ENCODE measurements at regions not wholly inside any gene's neighbourhood (a gene's known extent, or its start where the extent isn't known, plus 50 kb on each side); places are given as distances from the start of the nearest gene placed in this dataset.

DNA sequence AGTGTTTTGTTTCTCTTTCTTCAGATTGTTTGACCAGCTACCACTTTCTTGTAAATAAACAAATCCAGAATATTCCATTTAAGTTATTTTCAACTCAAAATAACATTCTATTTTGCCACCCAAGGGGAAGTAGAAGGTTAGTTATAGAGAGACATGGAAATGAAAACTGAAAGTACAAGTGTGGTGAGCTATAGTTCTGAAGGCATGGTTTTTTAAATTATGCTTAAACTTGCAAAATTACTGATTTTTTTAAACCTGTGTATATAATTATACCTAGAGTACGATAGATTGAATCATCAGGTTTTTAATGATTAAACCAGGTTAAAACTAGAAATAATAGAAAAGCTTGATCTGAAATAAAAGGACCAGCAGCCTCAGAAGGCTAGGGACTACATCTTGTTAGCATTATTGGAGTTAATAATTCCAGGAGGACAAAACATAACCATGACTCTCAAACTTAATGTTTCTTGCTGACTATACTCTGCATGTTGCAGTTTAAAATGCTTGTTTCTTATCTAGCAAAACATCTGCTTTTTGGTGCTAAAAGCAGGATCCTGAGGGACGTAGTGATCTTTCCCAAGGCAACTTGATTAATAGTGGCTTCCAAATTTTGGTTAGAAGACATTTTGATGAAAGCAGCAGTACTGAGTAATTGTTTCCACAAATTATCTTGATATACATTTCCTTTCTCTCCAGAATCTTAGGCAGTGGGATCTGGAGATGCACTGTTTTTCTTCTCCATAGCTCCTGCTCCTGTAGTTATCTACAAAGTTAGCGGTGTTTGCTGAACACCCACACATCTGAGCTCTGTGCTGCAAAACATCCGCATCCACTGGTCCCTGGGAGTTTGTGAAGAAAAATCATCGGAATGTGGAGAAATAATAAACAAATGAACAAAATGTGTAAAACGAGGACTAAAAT, 327.2 kb upstream of the PKDCC start:
- TF ChIP-seq, protein P1, sequence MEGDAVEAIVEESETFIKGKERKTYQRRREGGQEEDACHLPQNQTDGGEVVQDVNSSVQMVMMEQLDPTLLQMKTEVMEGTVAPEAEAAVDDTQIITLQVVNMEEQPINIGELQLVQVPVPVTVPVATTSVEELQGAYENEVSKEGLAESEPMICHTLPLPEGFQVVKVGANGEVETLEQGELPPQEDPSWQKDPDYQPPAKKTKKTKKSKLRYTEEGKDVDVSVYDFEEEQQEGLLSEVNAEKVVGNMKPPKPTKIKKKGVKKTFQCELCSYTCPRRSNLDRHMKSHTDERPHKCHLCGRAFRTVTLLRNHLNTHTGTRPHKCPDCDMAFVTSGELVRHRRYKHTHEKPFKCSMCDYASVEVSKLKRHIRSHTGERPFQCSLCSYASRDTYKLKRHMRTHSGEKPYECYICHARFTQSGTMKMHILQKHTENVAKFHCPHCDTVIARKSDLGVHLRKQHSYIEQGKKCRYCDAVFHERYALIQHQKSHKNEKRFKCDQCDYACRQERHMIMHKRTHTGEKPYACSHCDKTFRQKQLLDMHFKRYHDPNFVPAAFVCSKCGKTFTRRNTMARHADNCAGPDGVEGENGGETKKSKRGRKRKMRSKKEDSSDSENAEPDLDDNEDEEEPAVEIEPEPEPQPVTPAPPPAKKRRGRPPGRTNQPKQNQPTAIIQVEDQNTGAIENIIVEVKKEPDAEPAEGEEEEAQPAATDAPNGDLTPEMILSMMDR (conservative IDR thresholded peaks at IDR 0.05), result no peak
- no peak for TF ChIP-seq ZFX (IDR thresholded peaks at IDR 0.05)
- no peak overlapping the region for H3K27ac ChIP-seq

DNA sequence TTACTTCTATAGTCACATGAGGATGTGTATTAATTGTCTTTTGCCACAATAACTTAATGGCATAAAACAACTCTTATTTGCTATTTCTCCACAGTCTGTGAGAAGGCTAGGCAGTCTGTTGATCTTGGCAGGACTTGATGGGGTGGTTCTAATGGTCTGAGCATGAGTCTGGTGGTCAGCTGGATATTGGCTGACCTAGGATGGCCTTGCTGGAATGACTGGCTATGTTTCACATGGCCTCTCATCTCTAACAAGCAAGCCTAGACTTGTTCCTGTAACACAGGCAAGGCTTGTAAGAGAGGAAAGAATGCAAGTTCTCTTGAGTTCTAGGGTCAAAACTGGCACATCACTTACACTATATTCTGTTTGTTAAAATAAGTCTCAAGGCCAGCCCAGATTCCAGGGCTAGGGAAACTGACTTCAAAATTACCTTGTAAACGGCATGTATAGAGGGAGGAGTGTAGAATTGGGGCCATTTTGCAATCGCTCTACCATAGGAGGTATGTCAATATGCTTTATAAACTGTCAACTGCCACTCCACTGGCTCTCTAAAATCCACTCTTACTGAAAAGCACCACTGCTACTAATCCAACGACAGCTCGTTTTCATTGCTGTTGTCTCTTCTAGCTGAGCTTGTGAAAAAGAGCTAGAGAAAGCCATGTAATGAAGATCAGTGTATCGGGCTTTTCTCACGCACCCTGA, 325.0 kb upstream of the PKDCC start:
- no peak overlapping the region for H3K27ac ChIP-seq
- TF ChIP-seq, protein P1 (conservative IDR thresholded peaks at IDR 0.05), result no peak
- no peak for TF ChIP-seq ZFX (IDR thresholded peaks at IDR 0.05)

DNA sequence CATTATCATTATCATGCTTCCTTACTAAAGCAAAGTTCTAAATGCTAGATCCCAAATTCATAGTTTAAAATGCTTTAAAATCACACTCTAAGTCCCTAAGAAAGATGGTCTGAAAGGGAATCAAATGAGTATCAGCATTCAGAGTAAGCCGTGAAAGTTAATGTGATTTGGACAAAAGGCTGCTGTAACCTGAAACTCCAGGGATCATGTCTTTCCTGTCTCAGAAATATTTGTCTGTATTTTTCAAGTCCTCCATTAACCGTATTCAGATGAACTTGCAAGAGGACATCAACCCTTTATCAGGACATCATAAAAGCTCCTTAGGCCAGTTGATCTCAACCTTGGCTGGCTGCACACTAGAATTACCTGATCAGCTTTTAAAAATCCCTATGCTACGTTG, 324.3 kb upstream of the PKDCC start:
- TF ChIP-seq, protein P1 (conservative IDR thresholded peaks at IDR 0.05), result no peak
- H3K27ac ChIP-seq, result no peak overlapping the region

DNA sequence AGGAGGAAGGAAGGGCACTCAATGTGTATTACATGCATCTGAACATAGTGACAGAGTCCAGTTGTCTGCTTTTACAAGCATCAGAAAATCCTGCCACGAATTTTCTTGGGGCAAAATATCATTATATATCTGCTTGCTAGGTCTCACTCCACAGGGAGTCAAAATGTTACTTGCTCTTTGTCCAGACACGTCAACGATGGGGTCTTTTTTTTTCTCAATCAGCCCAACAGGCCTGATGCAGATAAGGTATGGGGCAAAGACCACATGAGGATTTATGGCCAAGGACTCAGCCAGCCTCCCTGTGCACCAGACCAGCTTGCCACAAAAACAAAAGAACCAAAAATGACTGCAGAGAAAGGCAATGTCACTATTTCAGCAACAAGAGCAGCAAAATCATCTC, 323.4 kb upstream of the PKDCC start:
- TF ChIP-seq, protein P1 (conservative IDR thresholded peaks at IDR 0.05), result no peak
- TF ChIP-seq ZFX (IDR thresholded peaks at IDR 0.05), result no peak

DNA sequence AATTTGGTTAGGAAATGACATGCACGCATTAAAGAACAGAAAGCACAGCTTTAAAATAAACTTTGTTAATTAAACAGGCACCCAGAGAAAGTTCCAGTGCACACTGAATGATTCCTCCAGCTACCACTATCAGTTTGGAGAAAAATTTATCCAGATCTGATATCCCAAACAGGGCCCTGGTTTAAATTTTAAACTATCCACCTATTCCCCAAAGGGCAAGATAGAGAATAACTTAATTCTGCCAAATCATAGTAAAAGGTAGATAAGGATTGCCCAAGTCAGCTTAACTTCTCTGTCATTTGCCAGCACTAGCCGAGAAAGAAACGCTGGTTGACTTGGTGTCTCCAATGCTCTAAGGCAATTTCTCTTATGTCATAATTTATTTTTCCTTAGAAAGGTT, 321.9 kb upstream of the PKDCC start:
- TF ChIP-seq ZFX (IDR thresholded peaks at IDR 0.05), result no peak
- TF ChIP-seq, protein P1 (conservative IDR thresholded peaks at IDR 0.05), result no peak
- H3K27ac ChIP-seq, result no peak overlapping the region

More for the DNA sequence above, 323.4 kb upstream of the PKDCC start:
- H3K27ac ChIP-seq, result no peak overlapping the region

DNA sequence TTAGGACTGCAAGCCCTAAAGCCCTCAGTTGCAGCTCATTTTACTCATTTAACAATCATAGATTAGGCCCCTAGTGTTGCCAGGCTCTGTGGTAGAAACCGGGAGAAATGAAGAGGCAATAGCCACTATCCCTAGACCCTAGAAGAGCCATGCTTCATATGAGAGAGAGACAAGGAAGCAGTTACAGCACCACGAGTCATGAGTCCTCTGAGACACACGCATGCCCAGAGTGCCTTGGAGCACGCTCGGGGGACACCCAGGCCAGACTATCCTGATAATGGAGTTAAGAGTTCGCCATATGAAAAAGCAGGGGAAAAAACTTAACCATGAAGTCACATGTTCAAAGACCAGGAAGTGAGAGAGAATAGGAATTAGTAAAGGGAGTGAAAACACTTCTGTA, 321.5 kb upstream of the PKDCC start:
- TF ChIP-seq ZFX (IDR thresholded peaks at IDR 0.05), result no peak
- TF ChIP-seq, protein P1 (conservative IDR thresholded peaks at IDR 0.05), result no peak
- no peak overlapping the region for H3K27ac ChIP-seq

DNA sequence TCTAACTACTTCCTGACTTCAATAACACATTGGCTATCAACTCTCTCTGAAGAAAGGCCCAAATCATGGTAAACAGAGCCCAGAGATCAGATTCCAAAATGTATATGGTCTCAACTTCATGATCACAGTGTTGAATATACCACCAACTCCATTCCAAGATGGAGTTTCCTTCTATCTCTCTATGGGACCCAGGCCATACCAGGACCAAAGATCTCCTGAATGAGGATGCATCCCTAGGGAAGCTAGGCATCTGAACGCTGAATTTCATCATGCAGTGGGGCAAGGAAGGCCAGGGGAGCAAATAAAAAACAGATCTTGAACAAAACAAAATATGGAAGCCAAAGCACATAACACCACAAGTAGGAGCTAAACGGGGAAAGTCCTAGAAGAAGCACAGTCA, 320.7 kb upstream of the PKDCC start:
- TF ChIP-seq, protein P1 (conservative IDR thresholded peaks at IDR 0.05), result no peak
- TF ChIP-seq ZFX (IDR thresholded peaks at IDR 0.05), result no peak
- no peak overlapping the region for H3K27ac ChIP-seq
